ENCODE measurements at regions not wholly inside any gene's neighbourhood (a gene's known extent, or its start where the extent isn't known, plus 50 kb on each side); places are given as distances from the start of the nearest gene placed in this dataset.

DNA sequence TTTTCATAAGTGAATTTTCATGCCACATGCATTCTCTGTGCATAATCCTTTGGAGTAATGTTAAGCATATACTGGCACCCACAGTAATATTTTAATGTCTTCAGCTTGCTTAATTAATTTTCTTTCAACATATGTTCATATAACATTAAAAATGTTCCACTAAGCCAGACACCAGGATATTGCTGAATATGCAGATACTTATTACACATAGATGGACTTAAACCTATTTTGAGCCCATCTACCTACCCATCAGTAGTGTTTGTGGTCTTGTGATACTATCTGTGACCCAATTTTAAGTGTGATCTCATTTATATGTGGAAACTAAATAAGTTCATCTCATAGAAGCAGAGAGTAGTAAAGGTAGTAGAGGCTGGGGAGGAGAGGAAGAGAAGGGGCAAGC, 379.5 kb upstream of the JAG1 start:
- DNase-seq: no peak

DNA sequence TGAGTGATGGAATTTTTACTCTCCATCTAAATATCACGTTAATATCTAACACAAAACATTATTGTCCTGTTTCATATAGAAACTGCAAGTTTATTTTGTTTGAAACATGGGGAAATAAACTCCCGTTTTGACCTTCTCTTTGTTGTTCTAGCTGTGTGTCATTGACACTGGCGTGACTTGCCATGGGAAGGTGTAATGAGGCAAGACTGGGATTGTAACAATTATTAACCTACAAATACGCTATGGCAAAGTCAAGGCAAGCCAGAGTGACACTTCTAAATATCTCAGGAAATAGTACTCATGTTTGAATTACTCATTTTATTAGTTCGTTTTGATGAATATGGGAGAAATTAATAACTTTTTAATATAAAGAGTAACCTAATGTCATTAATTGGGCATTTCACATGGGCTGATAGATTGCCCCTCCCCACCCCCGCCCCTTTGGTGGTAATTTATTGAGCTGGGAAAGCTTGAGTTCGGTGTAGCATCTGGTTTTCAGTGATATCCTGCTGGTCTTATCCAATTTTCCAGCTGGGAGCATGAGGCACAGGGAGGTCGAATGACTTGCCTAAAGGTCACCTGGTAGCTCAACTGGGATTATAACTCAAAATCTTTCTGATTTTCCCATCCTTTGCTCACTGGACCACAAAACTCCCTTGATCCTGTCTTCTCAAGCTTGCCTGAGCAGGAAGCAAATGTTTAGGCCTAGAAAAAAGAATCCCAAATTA, 380.6 kb upstream of the JAG1 start:
- no peak for DNase-seq

- DNase-seq: no peak
These were observed 382.6 kb upstream of the JAG1 start for GRCh38 chr20:11056414-11056813.

GRCh38 chr20:11057624-11058023, 383.8 kb upstream of the JAG1 start:
- DNase-seq: no peak

- DNase-seq: no peak
These were observed 385.9 kb upstream of the JAG1 start for GRCh38 chr20:11059659-11060058.

- no peak for DNase-seq
These were observed 386.8 kb upstream of the JAG1 start for GRCh38 chr20:11060423-11061185.

DNA sequence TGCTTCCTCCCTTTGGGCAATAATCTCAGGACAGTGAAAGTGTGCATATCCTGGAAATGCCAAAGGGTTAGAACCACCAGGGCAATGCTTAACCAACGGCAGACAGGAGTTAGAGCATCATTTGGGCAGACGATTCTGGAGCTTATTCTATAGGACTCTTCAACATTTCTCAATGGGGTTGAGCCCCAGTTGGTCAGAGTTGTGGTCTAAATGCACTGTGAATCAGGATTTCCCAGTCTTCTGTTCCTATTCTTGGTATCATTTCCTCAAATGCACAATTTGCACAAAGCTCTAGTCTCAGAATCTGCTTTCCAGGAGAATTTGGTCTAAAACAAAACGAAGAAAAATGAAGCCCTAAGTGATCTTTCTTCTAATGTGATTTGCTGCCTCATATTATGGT, 389.6 kb upstream of the JAG1 start:
- no peak for DNase-seq

- no peak for DNase-seq
These were observed 391.1 kb upstream of the JAG1 start for GRCh38 chr20:11064946-11065345.

GRCh38 chr20:11067359-11067758, 393.6 kb upstream of the JAG1 start:
- DNase-seq: no peak

DNA sequence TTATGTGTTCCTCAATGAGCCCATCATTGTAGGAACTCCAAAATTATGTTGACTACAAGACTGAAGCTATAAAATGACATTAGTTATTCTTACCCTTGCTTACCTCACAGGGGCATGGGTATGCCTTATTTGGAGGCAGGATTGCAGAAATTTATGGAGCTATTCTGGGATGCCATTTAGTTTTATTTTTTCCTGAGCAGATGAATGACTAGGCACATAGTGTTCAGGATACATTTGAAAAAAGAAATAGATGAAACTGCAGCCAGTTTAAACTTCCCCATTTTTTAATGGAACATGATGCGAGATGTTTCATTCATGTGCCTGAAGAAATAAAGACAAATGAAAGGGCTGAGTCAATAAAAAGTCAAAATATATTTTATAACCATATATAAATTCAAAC, 399.2 kb upstream of the JAG1 start:
- DNase-seq: no peak

DNA sequence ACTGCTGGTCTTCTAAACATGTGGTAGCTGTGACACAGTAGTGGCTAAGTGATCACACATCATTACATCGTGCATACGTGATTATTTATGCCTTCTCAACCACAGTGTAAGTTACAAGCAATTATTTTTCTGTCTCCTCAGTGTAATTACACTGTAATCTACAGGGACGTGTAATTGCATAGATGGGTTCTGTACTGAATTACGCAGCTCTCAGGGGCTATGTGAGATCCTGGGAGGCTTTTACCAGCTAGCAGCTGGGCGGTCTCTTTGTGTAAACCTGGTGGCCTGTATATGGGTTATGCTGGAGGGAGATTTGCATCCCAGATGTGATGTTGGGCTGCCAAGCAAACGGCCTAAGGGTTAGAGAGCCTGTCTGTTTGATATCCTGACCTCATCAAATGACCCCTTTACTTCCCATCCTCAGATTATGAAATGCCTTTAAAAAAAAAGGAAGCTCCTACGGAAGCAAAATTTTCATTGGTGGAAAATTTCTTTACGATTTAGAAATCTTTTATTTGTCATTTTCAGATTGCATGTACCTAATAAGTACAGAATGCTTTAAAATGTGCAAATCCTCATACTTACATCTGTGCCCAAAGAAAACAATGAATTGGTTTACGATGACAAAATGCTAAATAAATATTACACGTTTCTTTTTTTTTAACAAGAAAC, 402.8 kb upstream of the JAG1 start:
- DNase-seq: no peak

DNA sequence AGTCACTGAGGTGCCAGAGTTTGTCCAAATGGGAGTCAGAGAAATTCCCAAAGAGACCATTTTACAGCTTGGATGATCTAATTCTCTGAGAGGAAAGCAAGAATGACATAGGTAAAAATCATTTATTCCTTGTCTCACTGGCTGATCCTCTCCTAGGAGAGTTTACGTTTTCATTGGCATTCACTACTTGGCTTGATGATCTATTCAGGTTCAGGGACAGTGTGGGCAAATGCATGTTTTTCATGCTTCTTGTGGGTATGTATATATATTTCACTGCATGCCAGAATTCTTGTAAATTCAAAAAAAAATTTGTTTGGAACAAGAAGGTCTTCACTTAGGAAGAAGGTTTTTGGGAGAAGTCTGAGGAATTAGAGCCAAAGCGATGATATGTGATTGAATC, 403.4 kb upstream of the JAG1 start:
- DNase-seq: no peak

DNA sequence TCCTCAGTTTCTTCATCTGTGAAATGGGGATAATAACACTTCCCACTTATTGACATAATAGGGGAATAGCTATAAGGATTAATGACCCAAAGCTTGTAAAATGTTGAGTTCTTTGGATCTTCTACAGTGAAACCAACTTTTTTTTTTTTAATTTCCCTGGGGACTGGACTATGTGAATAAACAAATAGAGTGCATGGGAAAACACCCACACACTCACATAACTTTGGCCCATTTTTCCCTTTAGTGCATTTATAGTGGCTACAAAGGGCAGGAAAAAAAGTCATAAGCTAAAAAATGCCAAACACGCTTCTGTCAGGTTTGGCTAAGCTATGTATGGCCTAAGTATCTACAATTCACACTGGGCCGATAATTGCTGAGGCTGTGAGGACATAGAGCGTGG, 406.2 kb upstream of the JAG1 start:
- no peak for DNase-seq

GRCh38 chr20:11080781-11081377, 407.1 kb upstream of the JAG1 start:
- DNase-seq: no peak

GRCh38 chr20:11083841-11084240, 410.0 kb upstream of the JAG1 start:
- no peak for DNase-seq

DNA sequence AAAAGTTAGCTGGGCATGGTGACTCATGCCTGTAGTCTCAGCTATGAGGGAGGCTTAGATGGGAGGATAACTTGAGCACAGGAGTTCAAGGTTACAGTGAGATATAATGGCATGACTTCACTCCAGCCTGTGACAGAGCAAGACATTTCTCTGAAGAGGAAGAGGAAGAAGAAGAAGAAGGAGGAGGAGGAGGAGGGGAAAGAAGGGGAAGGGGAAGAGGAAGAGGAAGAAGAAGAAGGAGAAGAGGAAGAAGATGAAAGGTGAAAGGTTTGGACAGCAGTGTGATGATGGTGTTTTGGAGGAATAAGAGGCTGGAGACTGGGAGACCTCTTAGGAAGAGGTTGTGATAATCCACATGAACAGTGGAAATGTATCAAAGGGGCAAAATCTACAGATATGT, 410.7 kb upstream of the JAG1 start:
- DNase-seq: no peak

DNA sequence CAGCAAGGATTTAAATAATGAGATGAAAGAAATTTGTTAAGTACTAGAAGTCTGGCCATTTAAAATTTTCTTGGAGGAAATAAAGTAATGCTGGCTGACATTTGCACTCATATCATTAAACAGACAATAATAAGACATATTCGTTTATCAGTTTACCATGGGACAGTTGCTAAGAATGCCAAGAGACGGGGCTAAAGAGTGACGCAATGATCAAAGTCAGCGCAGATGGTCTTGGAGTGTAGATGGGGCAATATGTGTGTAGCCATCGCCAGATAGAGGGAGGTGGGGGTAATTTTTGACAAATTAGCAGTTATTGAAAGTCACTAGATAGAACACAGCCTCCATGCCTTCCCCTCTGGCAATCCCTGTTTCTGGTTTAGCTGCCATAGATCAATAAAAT, 413.2 kb upstream of the JAG1 start:
- no peak for DNase-seq

GRCh38 chr20:11090751-11091150, 417.0 kb upstream of the JAG1 start:
- DNase-seq: no peak

GRCh38 chr20:11091511-11091910, 417.7 kb upstream of the JAG1 start:
- DNase-seq: no peak

DNA sequence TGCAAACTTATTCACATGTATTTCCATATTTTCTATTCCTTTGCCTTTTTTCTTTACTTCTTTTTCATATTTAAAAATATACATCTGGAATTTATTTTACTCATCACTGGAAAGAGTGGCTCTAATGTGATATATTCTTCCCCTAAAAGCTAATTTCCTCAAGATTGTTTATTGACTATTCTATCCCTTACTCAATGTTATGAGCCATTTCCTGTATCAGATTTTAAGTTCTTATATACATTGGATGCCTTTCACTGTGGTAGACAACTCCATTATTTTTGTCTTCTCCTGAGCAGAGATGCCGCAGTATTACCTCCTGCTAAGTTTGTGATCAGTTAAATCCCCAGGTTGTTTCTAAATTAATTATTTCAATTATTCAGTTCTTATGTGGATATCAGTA, 418.4 kb upstream of the JAG1 start:
- DNase-seq: no peak

- no peak for DNase-seq
These were observed 420.4 kb upstream of the JAG1 start for GRCh38 chr20:11094196-11094595.

DNA sequence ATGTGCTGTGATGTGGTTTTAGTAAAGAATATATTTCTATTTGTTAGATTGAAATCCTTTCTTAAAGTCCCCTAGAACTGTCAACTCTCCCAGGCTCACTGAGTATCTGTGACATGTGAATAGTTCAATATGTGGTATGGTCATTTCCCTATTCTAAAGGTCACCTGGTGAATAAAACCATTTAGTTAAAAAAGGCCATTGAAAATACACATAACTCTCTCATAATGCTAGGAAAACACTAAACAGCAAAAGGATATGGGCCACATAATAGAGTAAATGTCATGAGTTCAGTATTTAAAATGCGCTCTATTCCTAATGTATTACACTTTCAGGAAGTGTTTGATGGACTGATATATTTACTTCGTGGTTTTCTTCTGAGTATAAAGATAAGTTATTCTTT, 420.9 kb upstream of the JAG1 start:
- DNase-seq: no peak

DNA sequence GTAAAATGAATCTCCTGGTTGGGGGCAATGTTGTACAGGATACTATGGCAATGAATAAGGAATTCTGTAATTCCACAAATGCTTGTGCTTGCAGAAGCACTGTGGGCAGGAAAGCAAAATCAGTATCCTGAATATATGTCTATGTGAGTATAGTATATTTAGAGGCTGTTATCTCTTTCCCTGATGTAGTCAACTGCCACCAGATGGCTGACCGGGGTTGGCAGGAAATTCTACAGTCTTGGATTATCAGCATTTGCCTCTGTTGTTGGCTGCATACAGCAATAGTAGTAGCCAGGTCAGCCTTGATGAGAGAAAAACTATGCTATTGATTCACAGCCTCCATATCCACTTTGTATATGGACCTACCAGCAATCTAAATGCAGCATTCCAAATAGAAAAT, 425.1 kb upstream of the JAG1 start:
- no peak for DNase-seq

GRCh38 chr20:11101243-11101642, 427.4 kb upstream of the JAG1 start:
- no peak for DNase-seq
